K562 (cell line): ENCODE measurements at regions not wholly inside any gene's neighbourhood (a gene's known extent, or its start where the extent isn't known, plus 50 kb on each side); places are given as distances from the start of the nearest gene placed in this dataset.

Source experiments
- ATAC-seq: fragments of 200-7000 bp; cut with Tn5 transposase; 3 replicates; pipeline ENCODE4 v1.9.1; 2020; ENCODE audit warnings: moderate library complexity
- BruUV-seq: library from RNA; stranded (reverse); fragments of 400-500 nt; replicated peaks from 2 replicates; lab custom pipeline; 2021; lab: Mats Ljungman, UMichigan
- CTCF ChIA-PET: fragments of 300-600 bp; formaldehyde crosslinking; extraction: SDS; loops from one replicate; lab custom pipeline; 2021; ENCODE audit warnings: low intra/inter-chr PET ratio; lab: Yijun Ruan, JAX
- POLR2A ChIA-PET: fragments of 300-600, 350-650 bp; sonication (Branson Sonifier 250); formaldehyde crosslinking; extraction: SDS; loops from one replicate; lab custom pipeline; 2021; ENCODE audit warnings: antibody characterized with exemption, inconsistent platforms; lab: Yijun Ruan, JAX
- DNase-seq, 4 experiments: peaks; one replicate each; pipeline versions ENCODE4 v3.0.0 to v3.0.0-alpha.2; 2011 to 2018; ENCODE audit warnings: low spot score in 3 of 4, mixed read lengths in 3 of 4; ENCODE audit errors: extremely low read depth in 1 of 4
- FAIRE-seq: peaks from 2 replicates; lab custom pipeline; 2011; peaks lifted over from hg19 to GRCh38; lab: Jason Lieb, UNC
- H2AFZ ChIP-seq: 2 replicates; pipeline ENCODE4 v1.6.0; 2011; ENCODE audit warnings: low read depth, low read length, control low read depth, inconsistent platforms
- H3K27ac ChIP-seq: fragments of 200-600 bp; 3 replicates; pipeline ENCODE4 v1.8.0; 2011; ENCODE audit warnings: low read depth, mild to moderate bottlenecking, control low read depth, inconsistent platforms, low read length, moderate library complexity, mixed read lengths; ENCODE audit errors: extremely low read depth
- H3K27me3 ChIP-seq, 2 experiments: fragments of 300-600 bp in 1 of 2; 2 replicates in 1 of 2; 3 replicates in 1 of 2; pipeline versions ENCODE4 v1.6.0 to v1.8.0; 2011; ENCODE audit warnings: inconsistent platforms in 2 of 2, low read length in 2 of 2, mild to moderate bottlenecking in 1 of 2, mixed read lengths in 1 of 2, moderate library complexity in 1 of 2; ENCODE audit not compliant: control insufficient read depth in 2 of 2, insufficient read depth in 2 of 2
- H3K36me3 ChIP-seq: fragments of 300-600 bp; 3 replicates; pipeline ENCODE4 v1.8.0; 2011; ENCODE audit warnings: mild to moderate bottlenecking, low read length, inconsistent platforms; ENCODE audit not compliant: control insufficient read depth, insufficient read depth
- H3K4me1 ChIP-seq, 2 experiments: fragments of 200-600 bp in 1 of 2; replicated peaks in 1 of 2; 2 replicates in 1 of 2; 3 replicates in 1 of 2; pipeline versions ENCODE4 v1.5.1 to v1.8.0; 2011; ENCODE audit warnings: inconsistent platforms in 2 of 2, low read length in 2 of 2, mild to moderate bottlenecking in 1 of 2, mixed read lengths in 1 of 2, moderate library complexity in 1 of 2; ENCODE audit not compliant: control insufficient read depth in 2 of 2, insufficient read depth in 2 of 2
- H3K4me2 ChIP-seq: 2 replicates; pipeline ENCODE4 v1.6.1; 2011; ENCODE audit warnings: low read length, control low read depth, inconsistent platforms, mixed read lengths; ENCODE audit not compliant: insufficient read depth
- H3K4me3 ChIP-seq: fragments of 200-600 bp; sonication (generic), shearing (Covaris generic); 2 replicates; pipeline ENCODE4 v1.5.1; 2016; ENCODE audit warnings: control low read depth, inconsistent platforms
- H3K79me2 ChIP-seq: fragments of 200-600 bp; 3 replicates; pipeline ENCODE4 v1.8.0; 2011; ENCODE audit warnings: low read length, inconsistent platforms; ENCODE audit not compliant: control insufficient read depth, insufficient read depth
- H3K9ac ChIP-seq, 2 experiments: 2 replicates each; pipeline versions ENCODE4 v1.6.0 to v1.6.1; 2011; ENCODE audit warnings: low read depth in 2 of 2, low read length in 2 of 2, control low read depth in 1 of 2, inconsistent platforms in 1 of 2, mild to moderate bottlenecking in 1 of 2, mixed read lengths in 1 of 2; ENCODE audit not compliant: insufficient read depth in 1 of 2
- H3K9me1 ChIP-seq: one replicate; pipeline ENCODE4 v1.6.0; 2011; ENCODE audit warnings: inconsistent platforms, mild to moderate bottlenecking, low read length, moderate library complexity; ENCODE audit not compliant: control insufficient read depth, insufficient read depth
- H3K9me3 ChIP-seq: replicated peaks from 2 replicates; pipeline ENCODE4 v1.5.1; 2011; ENCODE audit warnings: low read depth, low read length, inconsistent platforms; ENCODE audit not compliant: control insufficient read depth, insufficient read depth
- H4K20me1 ChIP-seq: replicated peaks from 2 replicates; pipeline ENCODE4 v1.6.1; 2011; ENCODE audit warnings: low read length, inconsistent platforms, mixed read lengths; ENCODE audit not compliant: control insufficient read depth, insufficient read depth
- CBX2 ChIP-seq: fragments of 200-600 bp; sonication (generic); IDR thresholded peaks from one replicate; pipeline ENCODE4 v1.6.1; 2012; ENCODE audit warnings: mild to moderate bottlenecking, low read length, inconsistent platforms; ENCODE audit not compliant: insufficient read depth, poor library complexity, severe bottlenecking
- DIDO1 ChIP-seq: fragments of 450-650 bp; IDR thresholded peaks from 2 replicates; pipeline ENCODE4 v1.6.1; 2016; ENCODE audit warnings: low read depth, missing biosample characterization, missing genetic modification characterization
- GATAD2A ChIP-seq: fragments of 450-650 bp; IDR thresholded peaks from 2 replicates; pipeline ENCODE4 v1.6.1; 2017
- HNRNPK ChIP-seq: fragments of 200-400 bp; formaldehyde crosslinking; IDR thresholded peaks from one replicate; pipeline ENCODE4 v1.6.1; 2018; ENCODE audit warnings: mild to moderate bottlenecking, low read depth, low read length; ENCODE audit not compliant: poor library complexity, severe bottlenecking
- IFI16 ChIP-seq: fragments of 250-450 bp; sonication (Bioruptor Pico); IDR thresholded peaks from 2 replicates; pipeline ENCODE4 v2.1.2; 2022; ENCODE audit warnings: mild to moderate bottlenecking, inconsistent platforms
- NFE2L1 ChIP-seq: fragments of 450-650 bp; IDR thresholded peaks from 2 replicates; pipeline ENCODE4 v1.6.1; 2016; ENCODE audit warnings: missing genetic modification characterization, low read depth, mild to moderate bottlenecking, missing compliant biosample characterization, moderate library complexity, borderline replicate concordance
- NFRKB ChIP-seq: fragments of 450-650 bp; IDR thresholded peaks from 2 replicates; pipeline ENCODE4 v1.6.1; 2016; ENCODE audit warnings: low read depth
- NKRF ChIP-seq: fragments of 450-650 bp; IDR thresholded peaks from 2 replicates; pipeline ENCODE4 v1.6.1; 2016; ENCODE audit warnings: borderline replicate concordance
- SMARCB1 ChIP-seq: IDR thresholded peaks from 2 replicates; pipeline ENCODE4 v1.6.1; 2011; ENCODE audit warnings: improper control_type of control experiment, low read depth; ENCODE audit not compliant: insufficient read length
- SRSF9 ChIP-seq: fragments of 200-400 bp; formaldehyde crosslinking; IDR thresholded peaks from 2 replicates; pipeline ENCODE4 v1.6.1; 2017; ENCODE audit warnings: low read depth, low read length, borderline replicate concordance
- TGIF2 ChIP-seq: sonication (generic); formaldehyde crosslinking; IDR thresholded peaks from 2 replicates; pipeline ENCODE4 v1.8.1; 2022; ENCODE audit warnings: mild to moderate bottlenecking, missing genetic modification reagents, moderate library complexity
- VEZF1 ChIP-seq: fragments of 200-800 bp; sonication (Bioruptor generic); IDR thresholded peaks from 2 replicates; pipeline ENCODE4 v1.6.1; 2017; ENCODE audit warnings: missing genetic modification characterization, missing compliant biosample characterization
- ZNF384 ChIP-seq: IDR thresholded peaks from 2 replicates; pipeline ENCODE4 v1.6.1; 2012; ENCODE audit warnings: low read depth, low read length, improper control_type of control experiment
- ZNF551 ChIP-seq: fragments of 250-450 bp; sonication (Bioruptor Pico); IDR thresholded peaks from 2 replicates; pipeline ENCODE4 v1.5.0; 2021; ENCODE audit warnings: mild to moderate bottlenecking, moderate library complexity
- WGBS: fragments of 100-300 bp; shearing (Covaris generic); methylation state at CpG from one replicate; pipeline ENCODE4 v1.1.6; 2016; ENCODE audit warnings: low coverage, mixed read lengths; ENCODE audit not compliant: insufficient coverage; ENCODE audit errors: missing lambda C conversion rate; 5-methylcytosine and 5-hydroxymethylcytosine counted together
- in situ Hi-C: fragments of 300-500 bp; cut with MboI; formaldehyde crosslinking; loops from 4 replicates; pipeline ENCODE4 v1.15.0; 2018; ENCODE audit warnings: inconsistent platforms, mixed read lengths
- intact Hi-C: fragments of 100-400 bp; cut with micrococcal nuclease; formaldehyde crosslinking; loops from 2 replicates; pipeline ENCODE4 v1.14.2; 2022

- TF ChIP-seq IFI16 (CRISPR knock-in tag) = no peak
- no peak overlapping the region for H3K4me2 ChIP-seq
- H3K27ac ChIP-seq = no peak overlapping the region
- no peaks in the 10 kb centered on the region for H3K9me3 ChIP-seq
- POLR2A ChIA-PET = no interaction called here
- CTCF ChIA-PET = interaction anchor here (0.8 kb wide), 1 partner anchor 169 kb away, joined by 3 read pairs; no protein-coding TSS in a partner anchor
- WGBS = 0% methylated on average over 1 of the region's 1 CpG
- BruUV-seq = no TSS peak
- intact Hi-C loops = no loop called here
- peaks cover 18 to 39% of the 10 kb centered on the region in 2 experiments; a peak in 4 of 5 replicates for H3K27me3 ChIP-seq
- ATAC-seq = no peak
- in situ Hi-C loops = no loop called here
- no peak overlapping the region for H3K9ac ChIP-seq
- H3K4me1 ChIP-seq = peaks cover 5 to 24% of the 10 kb centered on the region in 2 experiments; a peak in 2 of 5 replicates
- H3K79me2 ChIP-seq = no peaks in the 10 kb centered on the region
- H3K9me1 ChIP-seq = no peaks in the 10 kb centered on the region
- DNase-seq = no peak
- H4K20me1 ChIP-seq = no peaks in the 10 kb centered on the region
- H3K36me3 ChIP-seq = no peaks in the 10 kb centered on the region
- H3K4me3 ChIP-seq = no peak overlapping the region
- FAIRE-seq = no peak
- no peak overlapping the region for H2AFZ ChIP-seq
Measured at GRCh38 chr1:228650946-228651345, 84.3 kb upstream of the RHOU start.

GRCh38 chr1:228652116-228652515 lies 83.2 kb upstream of the RHOU start:
- Histone ChIP-seq H3K4me3 (no peak overlapping the region), H3K27me3 (peaks cover 18 to 34% of the 10 kb centered on the region in 2 experiments; a peak in 4 of 5 replicates), H3K4me2 (no peak overlapping the region), H3K9ac (no peak overlapping the region), H3K9me3 (no peaks in the 10 kb centered on the region), H3K9me1 (no peaks in the 10 kb centered on the region), H3K36me3 (no peaks in the 10 kb centered on the region), H3K27ac (no peak overlapping the region), H2AFZ (no peak overlapping the region), H4K20me1 (no peaks in the 10 kb centered on the region), H3K79me2 (no peaks in the 10 kb centered on the region), H3K4me1 (peaks cover 1 to 18% of the 10 kb centered on the region in 2 experiments; a peak in 2 of 5 replicates)
- in situ Hi-C loops (no loop called here), intact Hi-C loops (no loop called here)
- FAIRE-seq = no peak
- DNase-seq = no peak
- no peak for ATAC-seq
- 0% methylated on average over 1 of the region's 1 CpG for WGBS
- ChIA-PET CTCF (no interaction called here), POLR2A (no interaction called here)
- BruUV-seq = no TSS peak
- TF ChIP-seq ZNF551 (no peak), NFRKB (no peak), SRSF9 (no peak), ZNF384 (no peak), CBX2 (no peak), TGIF2 (no peak), HNRNPK (no peak), NKRF (no peak), GATAD2A (no peak), SMARCB1 (no peak), VEZF1 (CRISPR knock-in tag) (no peak), NFE2L1 (tag) (no peak), DIDO1 (tag) (no peak)
